ENCODE measurements at regions not wholly inside any gene's neighbourhood (a gene's known extent, or its start where the extent isn't known, plus 50 kb on each side); places are given as distances from the start of the nearest gene placed in this dataset.

DNA sequence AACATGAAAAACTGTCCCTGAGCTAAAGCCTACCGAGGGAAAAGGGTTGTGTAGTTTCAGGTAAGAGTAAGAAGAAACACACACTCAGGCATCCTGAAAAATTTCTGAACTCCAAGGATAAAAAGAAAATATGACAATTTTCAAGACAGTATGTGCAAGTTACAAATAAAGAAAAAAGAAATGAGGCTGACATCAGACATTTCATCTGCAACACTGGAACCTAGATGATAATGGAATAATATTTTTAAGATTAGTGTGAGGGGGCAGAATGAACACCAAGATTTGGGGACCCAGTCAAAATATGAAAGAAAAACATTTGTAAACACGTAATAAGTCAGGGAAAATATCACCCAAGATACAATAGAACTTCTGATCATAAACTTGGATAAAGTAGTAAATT is 135.9 kb upstream of the PSMD7 start:
- TF ChIP-seq EZH2 (IDR thresholded peaks at IDR 0.05; ENCODE audit: low read depth, unreplicated experiment) (no peak), ZNF114 (CRISPR knock-in tag; IDR thresholded peaks at IDR 0.05) (no peak), JUNB (IDR thresholded peaks at IDR 0.05; ENCODE audit: unreplicated experiment) (no peak), EZH2phosphoT487 (IDR thresholded peaks at IDR 0.05; ENCODE audit: unreplicated experiment) (no peak), REST (IDR thresholded peaks at IDR 0.05; ENCODE audit: unreplicated experiment) (no peak)
- TF ChIP-seq, protein P1, sequence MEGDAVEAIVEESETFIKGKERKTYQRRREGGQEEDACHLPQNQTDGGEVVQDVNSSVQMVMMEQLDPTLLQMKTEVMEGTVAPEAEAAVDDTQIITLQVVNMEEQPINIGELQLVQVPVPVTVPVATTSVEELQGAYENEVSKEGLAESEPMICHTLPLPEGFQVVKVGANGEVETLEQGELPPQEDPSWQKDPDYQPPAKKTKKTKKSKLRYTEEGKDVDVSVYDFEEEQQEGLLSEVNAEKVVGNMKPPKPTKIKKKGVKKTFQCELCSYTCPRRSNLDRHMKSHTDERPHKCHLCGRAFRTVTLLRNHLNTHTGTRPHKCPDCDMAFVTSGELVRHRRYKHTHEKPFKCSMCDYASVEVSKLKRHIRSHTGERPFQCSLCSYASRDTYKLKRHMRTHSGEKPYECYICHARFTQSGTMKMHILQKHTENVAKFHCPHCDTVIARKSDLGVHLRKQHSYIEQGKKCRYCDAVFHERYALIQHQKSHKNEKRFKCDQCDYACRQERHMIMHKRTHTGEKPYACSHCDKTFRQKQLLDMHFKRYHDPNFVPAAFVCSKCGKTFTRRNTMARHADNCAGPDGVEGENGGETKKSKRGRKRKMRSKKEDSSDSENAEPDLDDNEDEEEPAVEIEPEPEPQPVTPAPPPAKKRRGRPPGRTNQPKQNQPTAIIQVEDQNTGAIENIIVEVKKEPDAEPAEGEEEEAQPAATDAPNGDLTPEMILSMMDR (conservative IDR thresholded peaks at IDR 0.05; ENCODE audit: low read depth in 2 of 2) = no peak
- TF ChIP-seq, protein P2, sequence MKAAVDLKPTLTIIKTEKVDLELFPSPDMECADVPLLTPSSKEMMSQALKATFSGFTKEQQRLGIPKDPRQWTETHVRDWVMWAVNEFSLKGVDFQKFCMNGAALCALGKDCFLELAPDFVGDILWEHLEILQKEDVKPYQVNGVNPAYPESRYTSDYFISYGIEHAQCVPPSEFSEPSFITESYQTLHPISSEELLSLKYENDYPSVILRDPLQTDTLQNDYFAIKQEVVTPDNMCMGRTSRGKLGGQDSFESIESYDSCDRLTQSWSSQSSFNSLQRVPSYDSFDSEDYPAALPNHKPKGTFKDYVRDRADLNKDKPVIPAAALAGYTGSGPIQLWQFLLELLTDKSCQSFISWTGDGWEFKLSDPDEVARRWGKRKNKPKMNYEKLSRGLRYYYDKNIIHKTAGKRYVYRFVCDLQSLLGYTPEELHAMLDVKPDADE (IDR thresholded peaks at IDR 0.05) = no peak
